Left ventricle myocardium inferior (tissue), 1 donor: ENCODE measurements at regions not wholly inside any gene's neighbourhood (a gene's known extent, or its start where the extent isn't known, plus 50 kb on each side); places are given as distances from the start of the nearest gene placed in this dataset.

Experiments
- DNase-seq: peaks from one replicate; pipeline ENCODE4 v3.0.0-alpha.2; 2020
- H3K27ac ChIP-seq: fragments of 200-600 bp; replicated peaks from 2 replicates; pipeline ENCODE4 v1.8.0; 2021
- H3K27me3 ChIP-seq: fragments of 200-600 bp; 2 replicates; pipeline ENCODE4 v1.8.0; 2021; ENCODE audit warnings: low read depth
- H3K36me3 ChIP-seq: fragments of 200-600 bp; 2 replicates; pipeline ENCODE4 v1.8.0; 2021
- H3K4me1 ChIP-seq: fragments of 200-600 bp; 2 replicates; pipeline ENCODE4 v1.8.0; 2021
- H3K4me3 ChIP-seq: fragments of 200-600 bp; 2 replicates; pipeline ENCODE4 v1.8.0; 2021; ENCODE audit warnings: mild to moderate bottlenecking, moderate library complexity
- H3K9me3 ChIP-seq: fragments of 200-600 bp; replicated peaks from 2 replicates; pipeline ENCODE4 v1.8.0; 2021
- intact Hi-C: fragments of 100-400 bp; cut with micrococcal nuclease; formaldehyde crosslinking; loops from one replicate; pipeline ENCODE4 v1.11.0; 2022
- TF ChIP-seq, protein P1 (sequence below): fragments of 200-600 bp; IDR thresholded peaks from 2 replicates; pipeline ENCODE4 v1.8.0; 2021; ENCODE audit warnings: antibody characterized with exemption, mild to moderate bottlenecking, borderline replicate concordance
- donor health status: DM: no; HTN: yes; CAD: no; lungs with severe emphysema.

DNA sequence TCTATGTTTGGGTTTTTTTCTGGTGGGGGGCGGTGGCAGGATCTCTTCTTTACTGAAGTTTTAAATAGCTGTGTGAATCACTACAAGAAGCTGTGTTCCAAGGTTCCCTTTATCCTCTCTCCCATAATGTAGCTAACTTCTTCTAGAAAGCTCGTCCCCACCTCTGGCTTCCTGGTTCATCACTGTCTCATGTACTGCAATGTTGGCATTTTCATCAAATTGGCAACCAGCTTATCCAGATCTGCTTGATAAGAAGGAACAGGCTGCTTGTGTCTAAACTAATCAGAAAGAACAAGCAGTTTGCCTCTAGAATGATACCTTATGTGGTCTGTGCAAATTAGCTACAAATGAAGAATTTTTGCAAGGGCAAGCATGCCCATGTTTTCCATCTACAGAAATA is 130.8 kb downstream of the WT1 start:
- no peak for DNase-seq
- H3K36me3 ChIP-seq: no peaks in the 10 kb centered on the region
- H3K4me3 ChIP-seq: no peak overlapping the region
- TF ChIP-seq, protein P1, sequence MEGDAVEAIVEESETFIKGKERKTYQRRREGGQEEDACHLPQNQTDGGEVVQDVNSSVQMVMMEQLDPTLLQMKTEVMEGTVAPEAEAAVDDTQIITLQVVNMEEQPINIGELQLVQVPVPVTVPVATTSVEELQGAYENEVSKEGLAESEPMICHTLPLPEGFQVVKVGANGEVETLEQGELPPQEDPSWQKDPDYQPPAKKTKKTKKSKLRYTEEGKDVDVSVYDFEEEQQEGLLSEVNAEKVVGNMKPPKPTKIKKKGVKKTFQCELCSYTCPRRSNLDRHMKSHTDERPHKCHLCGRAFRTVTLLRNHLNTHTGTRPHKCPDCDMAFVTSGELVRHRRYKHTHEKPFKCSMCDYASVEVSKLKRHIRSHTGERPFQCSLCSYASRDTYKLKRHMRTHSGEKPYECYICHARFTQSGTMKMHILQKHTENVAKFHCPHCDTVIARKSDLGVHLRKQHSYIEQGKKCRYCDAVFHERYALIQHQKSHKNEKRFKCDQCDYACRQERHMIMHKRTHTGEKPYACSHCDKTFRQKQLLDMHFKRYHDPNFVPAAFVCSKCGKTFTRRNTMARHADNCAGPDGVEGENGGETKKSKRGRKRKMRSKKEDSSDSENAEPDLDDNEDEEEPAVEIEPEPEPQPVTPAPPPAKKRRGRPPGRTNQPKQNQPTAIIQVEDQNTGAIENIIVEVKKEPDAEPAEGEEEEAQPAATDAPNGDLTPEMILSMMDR: no peak
- no peaks in the 10 kb centered on the region for H3K4me1 ChIP-seq
- H3K27me3 ChIP-seq: peaks cover 24% of the 10 kb centered on the region
- no peaks in the 10 kb centered on the region for H3K9me3 ChIP-seq
- no peak overlapping the region for H3K27ac ChIP-seq
- intact Hi-C loops: no loop called here

- no peak overlapping the region for H3K27ac ChIP-seq
- TF ChIP-seq, protein P1: no peak
These were observed 129.9 kb downstream of the WT1 start for GRCh38 chr11:32305460-32305859.

DNA sequence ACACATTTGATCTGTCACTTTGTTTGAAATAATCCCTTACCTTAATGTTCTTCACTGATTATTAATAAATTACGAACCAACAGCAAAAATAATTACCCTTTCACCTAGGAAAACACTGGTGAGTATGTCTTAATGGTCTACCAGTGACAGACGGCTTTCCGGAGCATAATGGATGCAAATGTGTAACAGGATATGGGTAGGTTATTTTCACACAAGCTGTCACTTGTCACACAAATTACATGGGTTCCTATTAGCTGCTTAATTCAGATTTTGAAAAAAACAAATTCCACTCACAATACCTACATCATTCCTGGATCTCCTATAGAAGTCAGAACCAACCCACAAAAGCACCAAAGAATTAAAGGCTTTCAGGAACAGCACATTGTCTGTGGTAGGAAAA is 127.9 kb downstream of the WT1 start:
- Histone ChIP-seq H3K9me3 (no peaks in the 10 kb centered on the region), H3K27ac (no peak overlapping the region), H3K4me1 (no peaks in the 10 kb centered on the region), H3K27me3 (peaks cover 47% of the 10 kb centered on the region), H3K4me3 (no peak overlapping the region), H3K36me3 (no peaks in the 10 kb centered on the region)
- intact Hi-C loops: no loop called here
- TF ChIP-seq, protein P1: no peak
- no peak for DNase-seq

More at GRCh38 chr11:32305460-32305859, 129.9 kb downstream of the WT1 start:
- Histone ChIP-seq H3K4me3 (no peak overlapping the region), H3K36me3 (no peaks in the 10 kb centered on the region), H3K9me3 (no peaks in the 10 kb centered on the region), H3K4me1 (no peaks in the 10 kb centered on the region), H3K27me3 (peaks cover 32% of the 10 kb centered on the region)
- DNase-seq: no peak
- intact Hi-C loops: no loop called here

DNA sequence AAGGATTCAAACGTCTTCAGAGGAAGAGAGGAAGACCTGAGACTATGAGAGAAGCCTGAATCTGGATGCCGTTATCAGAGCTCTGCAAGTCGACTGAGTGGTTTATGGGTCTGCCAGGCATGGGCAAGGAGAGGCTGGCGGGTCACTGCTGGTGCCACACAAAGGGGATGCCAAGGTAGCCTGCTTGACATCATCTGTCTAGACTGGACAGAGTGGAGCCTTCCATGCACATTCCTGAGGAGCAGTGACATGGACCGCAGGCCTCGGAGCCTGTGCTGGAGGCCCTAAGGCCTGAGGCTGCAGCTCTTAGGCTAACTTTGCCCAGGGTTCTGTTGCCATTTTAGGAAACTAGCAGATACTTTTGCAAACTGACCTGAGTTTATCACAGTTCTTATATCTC is 127.4 kb downstream of the WT1 start:
- H3K4me3 ChIP-seq: no peak overlapping the region
- H3K27ac ChIP-seq: no peak overlapping the region
- no peaks in the 10 kb centered on the region for H3K36me3 ChIP-seq
- intact Hi-C loops: no loop called here
- peaks cover 47% of the 10 kb centered on the region for H3K27me3 ChIP-seq
- no peaks in the 10 kb centered on the region for H3K9me3 ChIP-seq
- TF ChIP-seq, protein P1: no peak
- no peaks in the 10 kb centered on the region for H3K4me1 ChIP-seq
- DNase-seq: no peak

- H3K4me1 ChIP-seq: no peaks in the 10 kb centered on the region
- H3K36me3 ChIP-seq: no peaks in the 10 kb centered on the region
- intact Hi-C loops: no loop called here
- peaks cover 53% of the 10 kb centered on the region for H3K27me3 ChIP-seq
- H3K4me3 ChIP-seq: no peak overlapping the region
- TF ChIP-seq, protein P1: no peak
- DNase-seq: no peak
- no peaks in the 10 kb centered on the region for H3K9me3 ChIP-seq
- no peak overlapping the region for H3K27ac ChIP-seq
These were observed 125.7 kb downstream of the WT1 start for GRCh38 chr11:32309530-32310213.

DNA sequence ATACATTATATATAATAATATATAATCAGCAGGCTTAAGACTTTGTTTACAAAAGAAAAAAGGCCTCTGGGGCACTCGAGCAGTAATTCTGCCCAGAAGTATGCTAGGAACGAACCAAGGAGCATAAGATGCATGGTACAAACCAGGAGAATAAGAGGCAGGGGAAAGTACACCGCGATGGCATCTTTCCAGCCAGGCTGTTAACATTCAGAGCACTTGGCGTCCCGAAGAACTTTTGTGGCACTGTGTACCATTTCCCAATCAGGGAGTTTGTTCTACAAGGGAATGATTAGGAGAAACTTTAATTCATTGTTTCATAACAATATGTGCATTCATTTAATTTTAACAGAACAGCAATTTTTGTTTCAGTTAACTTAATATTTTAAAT is 125.1 kb downstream of the WT1 start:
- H3K9me3 ChIP-seq: no peaks in the 10 kb centered on the region
- DNase-seq: no peak
- intact Hi-C loops: no loop called here
- no peaks in the 10 kb centered on the region for H3K4me1 ChIP-seq
- no peak overlapping the region for H3K4me3 ChIP-seq
- H3K36me3 ChIP-seq: no peaks in the 10 kb centered on the region
- H3K27ac ChIP-seq: no peak overlapping the region
- TF ChIP-seq, protein P1: no peak
- peaks cover 57% of the 10 kb centered on the region for H3K27me3 ChIP-seq
